ENCODE measurements at regions not wholly inside any gene's neighbourhood (a gene's known extent, or its start where the extent isn't known, plus 50 kb on each side); places are given as distances from the start of the nearest gene placed in this dataset.

DNA sequence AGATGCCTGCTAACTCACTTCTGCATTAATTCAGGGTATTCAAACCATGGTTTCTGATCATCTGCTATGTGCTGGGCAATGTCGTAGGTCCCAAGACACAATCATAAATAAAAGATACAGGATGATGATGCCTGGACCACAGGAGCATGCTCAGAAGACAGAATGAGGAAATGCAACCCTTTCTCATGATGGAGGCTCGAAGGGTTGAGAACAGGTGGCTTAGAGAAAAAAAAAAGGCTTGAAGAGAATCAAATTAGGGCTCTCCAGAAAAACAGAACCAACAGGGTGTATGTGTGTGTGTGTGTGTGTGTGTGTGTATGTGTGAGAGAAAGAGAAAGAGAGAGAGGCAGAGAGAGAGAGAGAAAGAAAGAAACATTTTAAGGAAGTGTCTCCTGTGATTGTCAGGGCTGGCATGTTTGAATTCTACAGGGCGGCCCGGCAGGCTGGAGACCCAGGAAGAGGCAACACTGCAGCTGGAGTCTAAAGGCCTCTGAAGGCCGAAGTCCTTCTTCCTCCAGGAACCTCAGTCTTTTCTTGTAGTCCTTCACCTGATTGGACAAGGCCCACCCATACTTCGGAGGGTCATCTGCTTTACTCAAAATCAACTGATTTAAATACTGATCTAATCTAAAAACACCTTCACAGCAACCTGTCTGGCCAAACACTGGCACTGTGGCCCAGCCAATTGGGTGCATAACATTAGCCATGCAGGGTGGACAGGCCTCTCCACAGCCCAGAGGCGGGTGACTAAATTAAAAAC, 143.8 kb downstream of the ERMARD start:
- DNase-seq (ENCODE audit: low spot score) = no peak
- in situ Hi-C loops (cut with HindIII; ENCODE audit: low sequenced_read_pairs) = loop anchor here (10.0 kb wide), 1 partner anchor 150 kb away; no protein-coding TSS in a partner anchor

DNA sequence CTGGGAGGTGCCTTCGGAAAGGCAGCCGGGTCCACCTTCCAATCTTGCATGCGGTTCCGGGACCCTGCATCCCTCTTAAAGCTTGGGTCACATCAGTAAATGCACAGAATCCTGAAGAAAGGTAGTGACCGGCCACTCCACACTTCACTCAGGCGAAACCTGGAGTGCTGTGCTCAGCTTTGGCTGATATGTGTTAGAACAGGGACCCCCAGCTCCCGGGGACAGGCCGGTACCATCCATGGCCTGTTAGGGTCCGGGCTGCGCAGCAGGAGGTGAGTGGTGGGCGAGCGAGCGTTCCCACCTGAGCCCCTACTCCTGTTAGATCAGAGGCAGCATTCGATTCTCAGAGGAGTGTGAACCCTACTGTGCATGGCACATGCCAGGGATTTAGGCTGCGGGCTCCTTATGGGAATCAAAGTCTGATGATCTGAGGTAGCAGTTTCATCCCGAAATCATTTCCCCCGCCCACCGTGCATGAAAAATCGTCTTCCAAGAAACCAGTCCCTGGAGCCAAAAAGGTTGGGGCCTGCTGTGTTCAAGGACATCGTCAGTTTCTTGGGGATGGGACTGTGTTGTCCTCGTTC, 143.0 kb downstream of the ERMARD start:
- DNase-seq (ENCODE audit: low spot score) = no peak
- in situ Hi-C loops (cut with HindIII; ENCODE audit: low sequenced_read_pairs) = loop anchor here (10.0 kb wide), 1 partner anchor 150 kb away; no protein-coding TSS in a partner anchor

DNA sequence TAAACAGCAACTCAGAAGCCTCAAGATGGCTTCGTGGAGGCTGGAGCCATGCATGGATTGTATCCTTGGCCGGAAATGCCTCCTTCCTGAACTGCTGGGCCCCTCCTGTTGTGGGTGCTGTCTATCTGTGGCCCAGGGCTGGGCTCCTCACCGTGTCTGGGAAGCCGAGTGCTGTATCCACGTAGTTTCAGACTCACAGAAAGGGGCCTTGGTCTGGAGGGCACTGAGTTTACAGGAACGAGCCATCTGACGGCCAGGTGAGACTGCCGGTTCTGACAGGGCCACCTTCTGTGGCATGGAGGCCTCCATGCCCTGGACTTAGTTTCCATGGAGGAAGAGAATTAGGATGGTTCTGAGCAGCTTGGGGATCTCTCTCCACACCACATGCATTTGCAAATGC, 142.2 kb downstream of the ERMARD start:
- in situ Hi-C loops (cut with HindIII; ENCODE audit: low sequenced_read_pairs) = loop anchor here (10.0 kb wide), 1 partner anchor 149 kb away; no protein-coding TSS in a partner anchor

GRCh38 chr6:169891846-169892245, 140.4 kb downstream of the ERMARD start:
- in situ Hi-C loops (cut with HindIII; ENCODE audit: low sequenced_read_pairs) = loop anchor here (10.0 kb wide), 1 partner anchor 147 kb away; no protein-coding TSS in a partner anchor

More for the DNA sequence above, 142.2 kb downstream of the ERMARD start:
- no peak for DNase-seq (ENCODE audit: low spot score)

GRCh38 chr6:169891421-169891820, 140.0 kb downstream of the ERMARD start:
- no peak for DNase-seq (ENCODE audit: low spot score)
- in situ Hi-C loops (cut with HindIII; ENCODE audit: low sequenced_read_pairs) = loop anchor here (10.0 kb wide), 1 partner anchor 147 kb away; no protein-coding TSS in a partner anchor

More at GRCh38 chr6:169891846-169892245, 140.4 kb downstream of the ERMARD start:
- no peak for DNase-seq (ENCODE audit: low spot score)

DNA sequence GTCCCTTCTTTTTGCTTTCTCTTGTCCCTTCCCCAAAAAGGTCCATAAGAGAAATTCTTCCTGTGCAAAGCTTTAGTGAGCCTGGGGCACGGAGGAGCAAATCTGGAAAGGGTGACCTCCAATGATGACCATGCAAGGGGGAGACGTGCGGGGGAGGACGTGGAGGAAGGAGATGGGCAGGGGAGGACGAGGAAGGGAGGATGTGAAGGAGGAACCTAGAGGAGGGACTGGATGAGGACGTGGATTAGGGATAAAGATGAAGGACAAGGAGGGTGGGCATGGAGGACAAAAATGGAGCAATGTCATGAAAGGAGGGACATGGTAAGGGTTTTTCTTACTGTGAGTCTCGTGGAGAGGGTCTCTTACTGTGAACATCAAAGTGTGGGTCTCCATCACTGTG, 139.5 kb downstream of the ERMARD start:
- in situ Hi-C loops (cut with HindIII; ENCODE audit: low sequenced_read_pairs) = loop anchor here (10.0 kb wide), 1 partner anchor 146 kb away; no protein-coding TSS in a partner anchor
- DNase-seq (ENCODE audit: low spot score) = no peak

GRCh38 chr6:169890049-169890448, 138.6 kb downstream of the ERMARD start:
- in situ Hi-C loops (cut with HindIII; ENCODE audit: low sequenced_read_pairs) = loop anchor here (10.0 kb wide), 1 partner anchor 145 kb away; no protein-coding TSS in a partner anchor
- no peak for DNase-seq (ENCODE audit: low spot score)

DNA sequence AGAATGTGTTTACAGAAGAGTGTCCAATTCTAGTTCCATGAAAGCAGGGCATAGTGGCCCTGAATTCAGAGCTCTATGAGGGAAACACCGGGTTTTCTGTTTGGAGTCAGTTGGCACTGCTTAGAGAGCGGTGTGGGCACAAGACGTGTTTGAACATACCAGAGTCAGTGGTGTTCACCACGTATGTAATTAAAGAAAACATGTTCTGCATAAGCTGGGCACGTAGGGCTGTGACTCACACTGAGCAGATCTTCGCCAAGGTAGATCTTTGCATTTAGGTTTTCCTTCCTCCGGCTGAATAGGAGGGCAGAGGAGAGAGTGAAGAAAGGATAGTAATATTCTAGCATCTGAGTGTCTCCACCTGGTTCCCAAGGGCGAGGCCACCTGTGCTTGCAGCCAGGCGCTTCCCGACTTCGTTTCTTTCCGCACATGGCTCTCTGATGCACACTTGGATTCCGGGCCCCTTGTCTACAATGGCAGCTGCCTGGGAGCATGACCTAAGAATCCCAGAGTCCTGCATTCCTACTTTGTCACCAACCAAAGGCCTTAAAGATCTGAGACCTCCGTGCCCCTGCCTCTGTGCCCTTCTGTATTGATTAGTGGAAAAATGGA, 136.2 kb downstream of the ERMARD start:
- DNase-seq (ENCODE audit: low spot score) = no peak
- in situ Hi-C loops (cut with HindIII; ENCODE audit: low sequenced_read_pairs) = no loop called here

GRCh38 chr6:169886631-169887227, 135.3 kb downstream of the ERMARD start:
- in situ Hi-C loops (cut with HindIII; ENCODE audit: low sequenced_read_pairs) = no loop called here
- no peak for DNase-seq (ENCODE audit: low spot score)

GRCh38 chr6:169885831-169886230, 134.4 kb downstream of the ERMARD start:
- in situ Hi-C loops (cut with HindIII; ENCODE audit: low sequenced_read_pairs) = no loop called here
- no peak for DNase-seq (ENCODE audit: low spot score)

- in situ Hi-C loops (cut with HindIII; ENCODE audit: low sequenced_read_pairs) = no loop called here
- DNase-seq (ENCODE audit: low spot score) = no peak
These were observed 133.7 kb downstream of the ERMARD start for GRCh38 chr6:169885131-169885530.

DNA sequence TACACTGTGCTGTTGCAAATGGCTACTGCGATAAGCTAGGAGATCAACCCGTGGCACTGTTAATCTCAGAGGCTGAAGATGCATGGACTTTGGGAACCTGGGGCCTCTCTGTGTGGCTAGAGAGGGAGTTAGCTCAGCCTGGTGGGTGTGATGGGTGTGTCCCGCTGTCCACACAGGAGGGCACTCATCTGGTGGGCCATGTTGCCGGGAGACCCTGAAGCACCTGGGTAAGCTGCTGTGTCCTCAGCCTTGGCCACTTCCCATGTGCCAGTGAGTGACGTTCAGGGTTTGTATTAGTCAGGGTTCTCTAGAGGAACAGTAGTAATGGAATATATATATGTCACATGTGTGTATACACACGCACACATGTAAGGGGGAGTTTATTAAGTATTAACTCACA, 132.7 kb downstream of the ERMARD start:
- in situ Hi-C loops (cut with HindIII; ENCODE audit: low sequenced_read_pairs) = no loop called here
- DNase-seq (ENCODE audit: low spot score) = no peak

GRCh38 chr6:169883316-169883715, 131.9 kb downstream of the ERMARD start:
- in situ Hi-C loops (cut with HindIII; ENCODE audit: low sequenced_read_pairs) = no loop called here
- DNase-seq (ENCODE audit: low spot score) = no peak

DNA sequence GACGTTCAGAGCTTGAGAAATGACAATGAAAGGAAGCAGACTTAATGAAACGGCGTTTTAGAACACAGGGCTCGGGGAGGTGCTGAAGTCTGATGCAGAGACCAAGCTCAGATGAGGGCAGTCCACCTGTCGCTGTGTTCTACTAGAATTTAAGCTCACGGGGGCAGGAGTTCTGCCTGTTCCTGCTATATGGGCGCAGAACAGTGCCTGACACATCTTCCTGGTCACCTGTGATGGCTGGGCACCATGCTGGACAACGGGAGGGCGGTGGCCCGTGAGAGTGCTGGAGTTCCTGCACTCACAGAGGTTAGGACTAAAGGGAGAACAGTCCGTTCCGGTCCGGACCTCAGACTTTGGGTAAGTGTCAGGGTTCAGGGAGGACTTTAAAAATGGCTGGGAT, 130.6 kb downstream of the ERMARD start:
- no peak for DNase-seq (ENCODE audit: low spot score)
- in situ Hi-C loops (cut with HindIII; ENCODE audit: low sequenced_read_pairs) = no loop called here

- DNase-seq (ENCODE audit: low spot score) = no peak
- in situ Hi-C loops (cut with HindIII; ENCODE audit: low sequenced_read_pairs) = no loop called here
These were observed 130.0 kb downstream of the ERMARD start for GRCh38 chr6:169881398-169881797.

DNA sequence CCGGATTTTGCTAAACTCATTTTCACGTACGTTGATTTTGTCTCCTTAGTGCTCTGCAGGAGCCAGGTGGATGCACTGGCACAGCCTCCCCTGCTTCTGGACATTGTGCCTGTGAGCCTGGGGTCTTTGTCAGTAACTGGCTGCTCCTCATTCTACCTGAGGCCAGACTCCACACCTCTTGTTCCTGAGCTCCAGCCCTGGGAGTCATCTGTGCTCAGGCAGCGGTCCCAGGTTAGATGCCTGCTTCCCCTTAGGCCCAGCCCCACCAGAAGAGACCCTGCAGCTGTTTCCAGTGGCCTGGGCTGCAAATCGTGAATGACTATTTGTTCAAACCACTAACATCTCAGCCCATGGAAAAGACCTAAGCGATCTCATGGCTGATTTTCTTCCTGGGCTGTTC, 129.1 kb downstream of the ERMARD start:
- in situ Hi-C loops (cut with HindIII; ENCODE audit: low sequenced_read_pairs) = no loop called here
- DNase-seq (ENCODE audit: low spot score) = no peak

DNA sequence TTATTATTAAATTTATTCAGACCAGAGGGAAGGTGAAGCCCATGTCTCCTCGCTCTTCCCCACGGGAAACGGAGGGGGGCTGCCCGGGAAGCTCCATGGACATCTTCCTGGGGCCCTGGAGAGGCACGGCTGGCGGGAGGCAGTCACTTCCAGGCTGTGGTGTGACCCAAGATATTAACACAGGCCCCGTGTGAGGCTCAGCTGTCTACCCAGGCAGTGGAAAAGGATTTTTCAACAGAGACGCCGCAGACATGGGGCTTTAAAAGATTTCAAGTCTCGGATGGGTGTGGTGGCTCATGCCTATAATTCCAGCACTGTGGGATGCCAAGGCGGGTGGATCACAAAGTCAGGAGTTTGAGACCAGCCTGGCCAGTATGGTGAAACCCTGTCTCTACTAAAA, 117.9 kb downstream of the ERMARD start:
- in situ Hi-C loops (cut with HindIII; ENCODE audit: low sequenced_read_pairs) = no loop called here

DNA sequence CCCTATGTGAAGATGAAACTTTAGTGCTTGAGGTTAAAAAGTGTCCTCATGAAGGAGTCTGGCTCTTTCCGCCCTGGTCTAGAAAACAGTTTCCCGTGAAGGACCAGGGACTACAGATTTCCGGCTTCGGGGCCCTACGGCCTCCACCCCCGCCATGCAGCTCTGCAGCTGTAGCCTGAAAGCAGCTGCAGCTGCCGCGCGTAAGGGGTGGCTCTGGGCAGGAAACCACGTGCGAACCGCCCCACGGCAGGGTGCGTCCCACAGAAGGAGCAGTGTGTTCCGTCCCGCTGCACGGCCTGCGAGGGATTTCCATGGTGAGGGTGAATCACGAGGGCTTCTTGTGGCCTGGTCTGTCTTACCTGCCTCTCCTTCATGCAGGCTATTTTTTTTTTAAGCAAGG, 117.0 kb downstream of the ERMARD start:
- in situ Hi-C loops (cut with HindIII; ENCODE audit: low sequenced_read_pairs) = no loop called here

More for the DNA sequence above, 117.9 kb downstream of the ERMARD start:
- no peak for DNase-seq (ENCODE audit: low spot score)

DNA sequence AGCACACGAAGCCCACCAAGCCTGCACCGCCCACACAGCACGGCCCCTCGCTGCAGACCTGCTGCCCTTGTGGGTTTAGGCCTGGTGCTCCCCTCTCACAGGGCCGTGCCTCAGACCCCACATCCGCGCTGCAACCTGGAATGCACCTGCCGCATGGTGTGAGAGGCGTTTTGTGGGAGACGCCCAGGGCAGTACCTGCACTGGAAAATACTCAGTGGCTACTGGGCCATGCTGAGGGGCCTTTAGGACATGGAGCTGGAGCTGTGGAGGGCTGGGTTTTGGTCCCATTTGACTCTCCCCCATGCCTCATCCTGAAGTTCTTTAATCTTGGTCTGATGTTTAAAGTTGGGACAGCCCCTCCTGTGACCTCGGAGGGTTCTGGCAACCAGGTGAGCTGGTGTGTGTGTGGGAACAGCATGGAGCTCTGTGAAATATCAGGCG, 116.3 kb downstream of the ERMARD start:
- in situ Hi-C loops (cut with HindIII; ENCODE audit: low sequenced_read_pairs) = no loop called here
- DNase-seq (ENCODE audit: low spot score) = no peak

More for the DNA sequence above, 117.0 kb downstream of the ERMARD start:
- no peak for DNase-seq (ENCODE audit: low spot score)

Data from G401 (cell line).